Suprapubic skin (tissue), 4 donors: ENCODE measurements at regions not wholly inside any gene's neighbourhood (a gene's known extent, or its start where the extent isn't known, plus 50 kb on each side); places are given as distances from the start of the nearest gene placed in this dataset.

ENCODE experiments used
- EP300 ChIP-seq: sonication (generic); formaldehyde crosslinking; IDR thresholded peaks from one replicate; pipeline ENCODE4 v1.6.1; 2017; ENCODE audit warnings: antibody characterized with exemption
- POLR2A ChIP-seq, 2 donors: fragments of 450-650 bp; IDR thresholded peaks; one replicate each; pipeline ENCODE4 v1.6.1; 2017; ENCODE audit warnings: antibody characterized with exemption in 2 of 2, mild to moderate bottlenecking in 2 of 2, moderate library complexity in 2 of 2
- POLR2AphosphoS5 ChIP-seq, 3 donors: sonication (generic); formaldehyde crosslinking; IDR thresholded peaks; one replicate each; pipeline ENCODE4 v1.6.1; 2017; ENCODE audit warnings: antibody characterized with exemption in 3 of 3
- TF ChIP-seq, protein P1 (sequence below), 2 donors: fragments of 200-600 bp in 1 of 2; fragments of 450-650 bp in 1 of 2; sonication (generic) in 1 of 2; IDR thresholded peaks; one replicate each; pipeline ENCODE4 v1.5.1; 2016 to 2019; ENCODE audit warnings: antibody characterized with exemption in 2 of 2, mild to moderate bottlenecking in 1 of 2, moderate library complexity in 1 of 2

GRCh38 chr6:19086480-19086879, 699.3 kb downstream of the RNF144B start:
- TF ChIP-seq, protein P1, sequence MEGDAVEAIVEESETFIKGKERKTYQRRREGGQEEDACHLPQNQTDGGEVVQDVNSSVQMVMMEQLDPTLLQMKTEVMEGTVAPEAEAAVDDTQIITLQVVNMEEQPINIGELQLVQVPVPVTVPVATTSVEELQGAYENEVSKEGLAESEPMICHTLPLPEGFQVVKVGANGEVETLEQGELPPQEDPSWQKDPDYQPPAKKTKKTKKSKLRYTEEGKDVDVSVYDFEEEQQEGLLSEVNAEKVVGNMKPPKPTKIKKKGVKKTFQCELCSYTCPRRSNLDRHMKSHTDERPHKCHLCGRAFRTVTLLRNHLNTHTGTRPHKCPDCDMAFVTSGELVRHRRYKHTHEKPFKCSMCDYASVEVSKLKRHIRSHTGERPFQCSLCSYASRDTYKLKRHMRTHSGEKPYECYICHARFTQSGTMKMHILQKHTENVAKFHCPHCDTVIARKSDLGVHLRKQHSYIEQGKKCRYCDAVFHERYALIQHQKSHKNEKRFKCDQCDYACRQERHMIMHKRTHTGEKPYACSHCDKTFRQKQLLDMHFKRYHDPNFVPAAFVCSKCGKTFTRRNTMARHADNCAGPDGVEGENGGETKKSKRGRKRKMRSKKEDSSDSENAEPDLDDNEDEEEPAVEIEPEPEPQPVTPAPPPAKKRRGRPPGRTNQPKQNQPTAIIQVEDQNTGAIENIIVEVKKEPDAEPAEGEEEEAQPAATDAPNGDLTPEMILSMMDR (IDR thresholded peaks at IDR 0.05): no peak
- no peak for TF ChIP-seq POLR2AphosphoS5 (IDR thresholded peaks at IDR 0.05)
- TF ChIP-seq POLR2A (IDR thresholded peaks at IDR 0.05): no peak
- TF ChIP-seq EP300: no peak
